ENCODE measurements at regions not wholly inside any gene's neighbourhood (a gene's known extent, or its start where the extent isn't known, plus 50 kb on each side); places are given as distances from the start of the nearest gene placed in this dataset.

DNA sequence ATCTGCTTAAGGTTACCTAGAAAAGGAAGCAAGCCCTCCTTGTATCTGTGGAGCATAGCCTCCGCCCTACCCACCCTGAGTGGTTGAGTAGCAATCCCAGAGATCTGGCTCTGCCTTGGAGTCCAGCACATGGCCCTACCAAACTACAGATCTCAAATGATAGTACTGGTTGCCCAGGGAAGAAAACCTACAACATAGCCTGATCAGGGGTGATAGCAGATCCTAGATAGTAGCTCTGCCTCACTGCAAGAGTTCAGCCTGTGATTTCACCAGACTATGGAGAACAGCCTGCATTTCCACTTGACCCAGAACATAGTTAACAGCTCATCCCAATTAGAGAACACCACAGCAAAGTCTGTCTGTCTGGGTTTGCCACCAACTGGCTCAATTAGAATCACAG, 279.5 kb downstream of the ETNK1 start:
- DNase-seq (ENCODE audit: low spot score) = no peak

DNA sequence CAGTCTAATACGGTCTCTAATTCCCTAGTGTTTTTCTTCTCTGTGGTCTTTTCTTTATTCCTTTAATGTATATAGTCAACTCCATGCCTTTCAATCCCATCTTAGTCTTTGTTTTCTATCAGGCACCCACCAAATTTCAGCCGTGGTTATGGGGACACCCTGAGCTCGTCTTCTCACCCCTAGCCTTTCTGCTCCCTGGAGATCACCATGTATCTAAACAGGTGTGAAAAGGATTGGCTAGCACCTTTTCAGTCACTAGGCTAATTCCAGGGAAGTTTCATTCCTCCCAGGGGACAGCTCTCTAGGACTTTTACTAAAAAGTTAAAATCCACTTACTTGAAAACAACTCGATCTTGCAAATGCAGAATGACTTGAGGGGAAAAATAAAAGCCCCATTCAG, 291.3 kb downstream of the ETNK1 start:
- DNase-seq (ENCODE audit: low spot score) = no peak

DNA sequence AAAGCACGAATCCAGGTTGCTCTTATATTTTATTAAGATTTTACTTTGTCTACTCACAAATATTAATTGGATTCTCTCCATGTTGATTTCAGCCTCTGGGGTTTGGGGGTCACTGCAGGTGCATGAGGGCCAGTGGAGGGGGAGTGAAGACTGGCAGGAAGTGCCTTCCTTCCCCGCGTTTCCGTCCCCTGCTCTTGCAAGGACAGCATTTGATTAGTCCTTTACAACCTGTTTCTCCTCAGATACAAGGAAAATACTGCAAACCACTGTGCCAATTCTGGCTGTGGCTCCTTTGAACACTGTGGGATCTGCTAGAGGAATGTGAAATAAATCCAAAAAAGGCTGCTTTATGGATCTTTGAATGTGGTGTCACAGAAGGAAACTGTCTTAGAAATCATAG, 291.8 kb downstream of the ETNK1 start:
- DNase-seq (ENCODE audit: low spot score) = no peak

DNA sequence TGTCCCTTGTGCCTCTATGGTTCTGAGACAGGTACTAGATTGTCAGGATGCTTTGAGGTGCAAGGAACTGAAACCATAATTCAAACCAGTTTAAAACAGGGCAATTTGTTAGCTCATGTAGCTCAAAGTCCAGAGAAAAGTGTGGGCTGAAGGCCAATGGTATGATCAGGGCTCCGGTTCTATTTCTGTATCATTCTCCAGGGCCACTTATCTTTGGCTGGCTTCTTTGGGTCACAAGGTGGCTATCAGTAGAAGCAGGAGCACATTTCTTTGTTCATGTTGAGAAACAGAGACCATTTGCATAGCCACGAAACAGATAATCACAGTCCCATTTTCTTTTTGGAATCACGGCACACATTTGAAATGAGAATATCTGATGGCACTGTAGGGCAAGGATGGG, 294.9 kb downstream of the ETNK1 start:
- DNase-seq (ENCODE audit: low spot score) = no peak

DNA sequence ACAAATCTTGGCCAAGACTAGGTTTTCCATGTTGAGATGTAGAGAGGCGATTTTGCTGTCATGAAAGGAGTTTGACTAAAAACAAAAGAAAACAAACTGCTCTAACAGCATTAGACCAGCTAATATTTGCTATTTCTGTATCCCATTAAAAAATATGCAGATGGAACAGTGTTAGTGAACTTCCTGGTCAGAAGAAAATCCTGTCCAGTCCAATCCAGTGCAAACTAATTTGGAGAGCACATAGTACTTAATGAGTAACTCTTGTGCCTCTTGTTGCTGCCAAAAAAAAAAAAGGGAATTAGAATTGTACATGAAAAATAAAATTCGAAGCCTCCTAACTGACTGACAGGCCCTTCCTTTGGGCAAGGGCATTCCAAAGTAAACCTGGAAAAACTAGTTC, 298.8 kb downstream of the ETNK1 start:
- DNase-seq (ENCODE audit: low spot score) = no peak

DNA sequence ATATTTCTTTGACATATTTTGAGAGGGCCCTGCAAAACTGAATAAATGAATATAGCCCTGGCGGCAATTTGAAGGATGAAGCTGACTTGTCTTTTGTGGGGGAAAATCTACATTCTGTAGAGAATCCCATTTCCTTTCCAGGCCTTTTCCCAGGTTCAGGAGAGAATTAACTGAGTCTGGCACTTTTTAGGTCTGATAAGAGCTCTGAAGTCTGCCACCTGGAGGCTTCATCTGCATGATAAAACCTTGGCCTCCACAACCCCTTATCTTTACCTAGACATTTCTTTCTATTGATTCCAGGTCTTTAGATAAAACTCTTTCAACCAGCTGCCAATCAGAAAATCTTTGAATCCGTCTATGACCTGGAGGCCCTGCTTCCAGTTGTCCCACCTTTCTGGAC, 299.4 kb downstream of the ETNK1 start:
- DNase-seq (ENCODE audit: low spot score) = no peak

DNA sequence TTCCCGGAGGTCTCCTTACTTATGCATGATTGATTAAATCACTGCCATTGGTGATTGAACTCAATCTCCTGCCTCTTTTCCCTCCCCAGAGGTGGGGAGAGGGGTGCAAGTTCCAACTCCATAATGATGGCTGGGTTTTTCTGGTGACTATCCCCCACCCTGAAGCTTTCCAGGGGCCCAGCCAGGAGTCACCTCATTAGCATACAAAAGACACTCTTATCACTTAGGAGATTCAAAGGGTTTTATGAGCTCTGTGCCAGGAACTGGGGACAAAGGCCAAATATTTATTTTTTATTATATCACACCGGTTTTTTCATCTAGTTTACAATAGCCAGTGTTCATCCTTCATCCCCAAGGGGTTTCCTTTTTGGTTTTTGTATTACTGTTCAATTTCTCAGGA, 300.7 kb downstream of the ETNK1 start:
- no peak for DNase-seq (ENCODE audit: low spot score)

DNA sequence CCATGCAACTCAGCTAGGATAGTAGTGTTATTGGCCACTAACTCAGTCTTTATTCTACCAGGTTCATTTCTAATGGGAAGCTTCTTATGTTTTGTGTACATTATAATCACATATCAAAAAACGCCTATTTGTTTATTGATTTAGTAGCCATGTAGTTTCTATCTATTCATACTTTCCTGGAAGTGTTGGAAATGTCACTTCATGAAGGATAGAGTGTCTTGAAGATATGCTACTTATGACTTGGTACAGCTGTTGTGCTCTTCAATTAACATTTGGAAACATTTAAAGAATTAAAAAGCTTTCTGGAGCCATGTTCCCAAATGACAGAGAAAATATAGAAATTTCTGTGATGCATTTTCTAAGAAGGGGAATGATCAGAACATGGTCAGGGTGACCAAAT, 307.5 kb downstream of the ETNK1 start:
- no peak for DNase-seq (ENCODE audit: low spot score)

DNA sequence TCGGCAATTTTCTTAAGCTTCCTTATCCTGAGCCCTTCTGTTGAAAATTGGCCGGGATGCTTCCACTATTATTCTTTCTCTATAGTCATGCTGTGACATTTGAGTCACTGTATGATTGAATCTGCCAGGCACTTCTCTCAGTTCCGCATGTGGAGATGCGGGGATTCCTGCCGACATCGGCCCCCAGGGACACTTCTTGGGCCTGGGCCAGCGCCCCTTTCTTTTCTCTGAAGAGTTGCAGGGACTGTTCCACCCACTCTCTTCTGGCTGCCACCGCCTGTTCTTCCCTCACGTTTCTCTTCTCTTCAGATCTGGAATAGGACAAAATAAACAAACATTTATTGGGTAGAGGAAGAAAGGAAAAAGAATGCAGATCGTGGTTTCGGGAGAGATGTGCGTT, 310.1 kb downstream of the ETNK1 start:
- DNase-seq (ENCODE audit: low spot score) = no peak

DNA sequence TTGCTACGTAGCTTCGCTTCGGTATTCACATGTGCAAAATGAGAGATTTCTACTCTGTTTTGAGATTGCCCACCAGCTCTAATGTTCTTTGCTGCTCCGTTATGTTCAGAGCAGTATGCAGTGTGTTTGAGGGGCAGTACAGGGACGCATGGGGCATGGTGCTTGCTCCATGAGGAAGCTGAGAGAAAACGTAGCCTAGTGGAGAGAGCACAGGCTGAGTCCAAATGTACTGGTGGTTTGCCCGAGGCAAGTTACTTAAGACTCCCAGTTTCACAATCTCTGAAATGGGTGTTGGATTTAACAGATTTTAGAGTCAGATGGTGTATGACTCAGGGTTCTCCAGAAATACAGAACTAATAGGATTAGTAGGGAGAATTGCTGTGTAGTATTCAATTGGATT, 310.5 kb downstream of the ETNK1 start:
- no peak for DNase-seq (ENCODE audit: low spot score)

DNA sequence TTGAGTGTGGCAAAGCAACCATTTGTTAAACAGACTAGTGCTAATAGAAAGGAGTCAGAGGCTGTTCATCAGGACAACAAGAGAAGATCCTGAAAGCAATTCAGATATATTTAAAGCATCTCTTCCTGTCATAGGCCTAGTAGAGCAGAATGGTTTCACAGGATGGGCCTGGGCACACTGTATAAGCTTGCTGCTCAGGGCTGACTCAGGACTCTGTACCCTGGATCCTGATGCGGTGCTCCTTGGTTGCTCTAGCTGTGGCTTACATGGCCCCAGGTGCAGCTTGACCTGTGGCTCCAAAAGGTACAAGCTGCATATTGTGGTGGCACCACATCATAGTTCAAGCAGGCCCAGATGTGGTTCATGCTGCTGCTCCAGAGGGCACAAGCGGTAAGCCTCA, 313.4 kb downstream of the ETNK1 start:
- DNase-seq (ENCODE audit: low spot score) = no peak

DNA sequence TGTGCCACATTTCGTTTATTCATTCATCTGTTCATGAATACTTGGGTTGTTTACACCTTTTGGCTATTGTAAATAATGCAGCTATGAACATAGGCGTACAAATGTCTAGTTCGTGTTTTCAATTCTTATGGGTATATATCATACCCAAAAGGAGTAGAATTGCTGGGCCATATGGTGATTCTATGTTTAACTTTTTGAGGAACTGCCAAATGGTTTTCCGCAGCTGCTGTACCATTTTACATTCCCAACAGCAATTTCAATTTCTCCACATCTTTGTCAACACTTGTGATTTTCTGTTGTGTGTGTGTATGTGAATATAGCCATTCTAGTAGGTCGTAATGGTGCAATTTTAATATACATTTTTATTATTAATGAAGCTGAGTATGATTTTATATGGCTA, 326.2 kb downstream of the ETNK1 start:
- no peak for DNase-seq (ENCODE audit: low spot score)

DNA sequence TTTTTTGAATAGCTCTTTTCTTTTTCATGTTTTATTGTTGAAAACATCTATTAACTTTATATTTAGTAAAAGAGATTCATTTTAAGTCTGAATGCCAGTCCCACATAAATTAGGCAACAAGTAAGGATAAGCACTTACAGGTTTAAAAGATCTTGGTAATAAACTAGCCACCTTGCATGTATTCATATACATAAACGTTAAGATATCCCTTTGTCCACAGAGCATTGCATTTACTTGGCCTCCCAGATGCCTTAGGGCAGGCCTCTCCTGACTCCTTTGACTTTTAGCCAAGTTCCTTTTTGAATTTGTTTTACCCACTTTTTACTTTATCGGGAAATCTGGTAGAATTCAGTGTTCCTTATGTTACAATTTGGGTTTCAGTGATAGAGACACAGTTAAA, 331.7 kb downstream of the ETNK1 start:
- DNase-seq (ENCODE audit: low spot score) = no peak

DNA sequence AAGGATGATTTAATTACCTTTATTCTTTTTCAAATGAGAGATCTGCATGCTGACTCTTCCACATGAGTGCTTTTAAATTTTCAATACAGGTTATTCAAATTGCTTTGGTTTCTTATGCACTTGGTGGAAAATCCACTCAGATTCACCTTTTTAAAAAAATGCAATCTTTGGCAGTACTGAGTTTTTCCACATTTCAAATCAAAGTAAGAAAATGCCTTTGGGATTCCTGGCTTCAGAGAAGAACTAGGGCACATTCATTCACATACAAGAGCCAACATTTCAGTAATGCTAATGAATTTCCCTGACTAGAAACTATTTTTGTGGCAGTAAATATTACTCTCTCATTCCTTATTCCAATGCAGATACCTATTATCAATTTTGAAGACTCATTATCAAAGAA, 342.2 kb downstream of the ETNK1 start:
- DNase-seq (ENCODE audit: low spot score) = no peak

DNA sequence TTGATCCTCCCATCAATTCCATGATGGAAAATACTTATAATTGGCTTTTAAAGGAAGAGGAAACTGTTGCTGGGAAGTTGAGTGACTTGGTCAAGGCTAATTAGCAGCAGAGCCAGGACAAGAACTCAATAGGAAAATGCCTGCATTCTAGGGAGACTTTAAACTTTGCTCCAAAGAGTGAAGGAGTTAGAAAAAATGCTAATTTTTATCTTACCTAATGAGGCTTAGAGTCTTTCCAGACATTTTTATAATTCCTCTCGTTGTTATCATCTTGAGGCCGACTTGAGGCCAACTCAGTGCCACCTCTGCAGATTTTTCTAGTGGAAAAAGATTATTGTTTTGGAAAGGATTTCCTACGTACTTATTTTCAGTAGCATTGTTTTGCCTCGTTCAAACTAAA, 344.6 kb downstream of the ETNK1 start:
- no peak for DNase-seq (ENCODE audit: low spot score)

DNA sequence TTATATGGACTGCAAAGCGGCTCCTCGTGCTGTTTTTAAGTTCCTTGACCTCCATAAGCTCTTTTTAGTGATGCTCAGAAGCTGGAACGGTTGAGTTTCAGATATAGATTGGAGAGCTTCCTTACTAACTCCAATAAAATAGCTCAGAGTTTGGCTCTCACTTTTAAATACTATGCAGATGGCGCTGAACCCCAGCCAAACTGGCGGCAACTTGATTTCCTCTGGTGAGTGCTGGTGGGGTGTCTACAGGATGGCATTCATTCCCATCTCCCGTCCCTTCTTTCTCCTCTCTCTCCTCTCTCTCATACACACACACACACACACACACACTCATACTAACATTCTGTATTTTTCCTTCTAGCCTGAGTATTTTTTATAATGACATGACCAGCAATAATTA, 346.3 kb downstream of the ETNK1 start:
- no peak for DNase-seq (ENCODE audit: low spot score)

DNA sequence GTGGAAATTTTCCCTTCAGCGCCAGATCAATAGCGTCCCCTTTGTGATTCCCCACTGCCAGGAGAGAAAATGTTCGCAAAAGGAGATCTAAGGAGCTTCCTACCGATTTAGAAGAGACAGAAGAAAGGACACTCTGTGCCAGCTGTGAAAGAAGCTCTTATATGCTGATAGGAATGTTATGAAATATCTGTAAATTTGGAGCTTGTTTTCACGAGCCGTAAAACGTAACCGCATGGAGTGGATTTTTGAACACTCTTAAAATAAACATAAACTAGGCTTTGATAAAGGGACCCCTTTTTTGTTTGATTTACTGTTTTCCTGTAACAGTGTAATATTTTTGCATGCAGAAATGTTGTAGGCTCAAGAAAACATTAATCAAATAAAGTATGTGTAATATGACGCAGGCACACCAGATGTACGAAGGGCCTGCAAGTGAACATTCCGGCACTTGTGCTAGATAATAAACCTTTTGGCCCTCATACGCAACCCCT, 346.8 kb downstream of the ETNK1 start:
- DNase-seq (ENCODE audit: low spot score) = no peak

DNA sequence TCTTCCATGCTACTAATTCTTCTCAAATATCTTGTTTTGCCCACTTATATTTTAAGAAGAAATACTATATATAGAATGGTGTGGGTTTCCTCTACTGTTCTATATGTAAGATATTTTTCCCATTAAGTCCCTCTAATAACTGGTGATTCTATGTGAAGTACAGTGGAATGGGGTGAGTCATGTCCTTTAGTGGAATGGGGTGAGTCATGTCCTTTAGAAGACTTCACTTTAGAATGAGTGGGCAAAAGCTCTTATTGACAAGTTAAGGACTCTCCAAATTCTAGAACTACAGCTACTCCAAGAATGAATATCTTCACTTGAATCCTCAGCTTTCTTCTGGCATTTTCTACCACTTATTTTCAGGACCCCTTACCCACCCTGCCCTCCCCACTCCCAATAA, 349.9 kb downstream of the ETNK1 start:
- DNase-seq (ENCODE audit: low spot score) = no peak

DNA sequence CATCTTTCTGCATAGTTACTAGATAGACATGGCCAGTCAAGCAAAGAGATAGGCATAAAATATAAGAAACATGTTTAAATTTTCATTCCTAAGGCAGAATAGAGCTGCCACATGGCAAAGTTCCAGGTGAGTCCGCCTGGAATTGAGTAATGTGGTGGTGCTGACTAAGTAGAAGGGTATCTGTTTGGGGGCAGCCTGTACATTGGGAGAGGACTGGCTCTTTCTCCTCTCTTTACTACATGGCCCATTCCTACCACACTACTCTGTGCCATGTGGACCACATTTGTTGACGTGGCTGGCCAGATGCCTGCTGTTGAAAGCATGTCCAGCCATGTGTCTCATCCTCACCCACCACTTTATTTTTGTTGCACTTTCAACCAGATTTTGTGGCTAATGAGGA, 354.0 kb downstream of the ETNK1 start:
- DNase-seq (ENCODE audit: low spot score) = no peak

DNA sequence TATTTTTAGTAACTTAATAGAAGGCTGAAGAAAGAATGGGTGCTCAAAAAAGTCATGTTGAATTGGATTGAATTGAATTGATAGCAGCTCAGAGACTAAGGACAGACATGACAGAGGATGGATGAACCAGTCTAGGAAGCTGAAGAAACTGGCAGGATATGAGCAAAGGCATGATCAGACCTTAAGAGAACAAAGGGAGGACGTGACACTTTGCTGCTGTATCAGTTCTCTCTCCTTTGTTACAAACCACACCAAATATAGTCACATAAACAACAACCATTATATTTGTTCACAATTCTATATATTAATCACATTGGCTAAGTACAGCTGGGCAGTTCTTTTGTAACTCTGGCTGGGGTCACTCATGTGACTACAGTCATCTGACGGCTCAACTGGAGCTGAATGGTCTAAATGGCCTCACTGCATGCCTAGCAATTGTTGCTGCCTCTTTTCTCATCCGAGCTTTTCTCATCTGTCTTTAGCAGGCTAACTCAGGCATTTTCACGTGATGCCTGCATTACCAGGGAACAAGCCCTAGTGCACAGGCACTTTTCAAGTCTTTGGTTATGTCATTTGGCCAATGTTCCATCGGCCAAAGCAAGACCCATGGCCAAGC, 355.0 kb downstream of the ETNK1 start:
- DNase-seq (ENCODE audit: low spot score) = no peak

DNA sequence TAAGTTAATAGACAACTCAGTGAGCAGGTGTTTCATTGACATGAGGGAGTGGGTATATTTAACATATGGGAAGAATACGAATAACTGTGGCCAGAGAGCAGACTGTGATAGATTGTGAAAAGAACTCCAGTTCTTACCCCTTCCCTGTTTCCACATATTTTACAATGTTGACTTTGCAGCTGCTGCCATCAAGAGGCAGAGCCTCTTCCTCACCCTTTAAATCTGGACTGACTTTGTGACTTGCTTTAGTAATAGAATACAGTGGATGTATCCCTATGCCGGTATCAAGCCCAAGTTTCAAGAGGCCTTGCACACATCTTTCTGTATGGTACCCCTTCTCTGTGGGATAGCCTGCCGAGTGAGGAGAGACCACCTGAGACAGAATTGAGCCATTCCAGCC, 356.7 kb downstream of the ETNK1 start:
- no peak for DNase-seq (ENCODE audit: low spot score)

DNA sequence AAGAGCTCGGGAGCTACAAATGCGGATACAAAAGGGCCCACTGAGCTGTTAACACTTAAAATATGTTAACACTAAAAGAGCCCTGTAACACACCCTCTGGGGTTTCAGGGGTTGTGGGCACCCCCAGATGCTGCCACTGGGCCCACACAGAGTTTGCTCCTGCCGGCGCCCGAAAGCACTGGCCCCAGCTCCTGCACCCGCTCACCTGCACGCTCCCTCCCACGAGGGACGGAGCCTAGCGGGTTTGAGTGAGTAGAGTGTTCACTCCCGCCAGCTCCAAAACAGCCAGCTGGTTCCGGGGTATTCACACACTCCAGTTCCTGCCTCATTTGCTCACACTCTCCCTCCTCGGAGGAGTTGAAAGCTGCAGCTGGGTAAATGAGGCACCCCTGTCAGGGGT, 357.7 kb downstream of the ETNK1 start:
- no peak for DNase-seq (ENCODE audit: low spot score)

DNA sequence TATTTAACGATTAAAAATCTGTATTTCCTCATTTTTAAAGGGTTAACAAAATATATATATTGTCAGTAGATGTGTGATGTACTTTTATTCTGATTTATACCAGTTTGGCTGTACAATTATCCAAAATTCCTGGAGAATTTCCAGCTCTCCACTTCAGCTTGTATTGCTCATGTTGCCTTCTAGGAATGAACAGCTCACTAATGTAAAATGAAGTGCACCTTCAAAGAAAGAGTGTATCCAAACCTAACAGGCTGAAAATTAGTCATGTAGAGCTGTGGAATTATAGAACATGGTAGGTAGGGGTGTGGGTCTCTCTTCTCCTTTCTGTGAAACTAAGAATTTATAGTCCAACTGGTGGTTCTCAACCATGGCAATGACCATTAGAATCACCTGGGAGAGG, 362.0 kb downstream of the ETNK1 start:
- DNase-seq (ENCODE audit: low spot score) = no peak

DNA sequence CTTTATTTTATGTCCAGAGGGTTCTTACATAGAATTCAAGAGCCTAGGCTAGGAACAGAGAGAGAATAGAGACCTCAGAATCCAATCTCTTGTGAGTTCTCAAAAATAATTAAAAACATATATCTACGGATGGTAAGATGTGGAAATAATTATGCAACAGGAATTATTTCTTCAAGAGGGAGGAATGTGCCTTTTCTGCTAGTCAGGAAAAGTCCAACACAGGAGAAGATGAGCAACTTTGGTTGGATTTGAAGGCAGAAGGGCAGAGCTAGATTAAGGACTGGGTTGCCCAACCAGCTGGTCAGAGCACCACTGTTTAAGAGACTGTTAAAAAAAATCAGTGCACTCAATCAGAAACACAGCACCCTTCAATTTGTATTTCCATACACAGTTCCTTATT, 365.5 kb downstream of the ETNK1 start:
- DNase-seq (ENCODE audit: low spot score) = no peak

Data from CD4-positive, alpha-beta T cell treated with Interleukin-2 at 100 ng/mL for 4 hours (primary cell).